ENCODE measurements at regions not wholly inside any gene's neighbourhood (a gene's known extent, or its start where the extent isn't known, plus 50 kb on each side); places are given as distances from the start of the nearest gene placed in this dataset.

GRCh38 chr13:69108486-69108885 lies 999.1 kb upstream of the ATXN8OS start:
- Histone ChIP-seq H3K9me3 (replicated peaks; ENCODE audit: insufficient read depth, low read length) (no peaks in the 10 kb centered on the region), H3K79me2 (ENCODE audit: low read length) (no peaks in the 10 kb centered on the region), H3K4me3 (ENCODE audit: low read length) (no peak overlapping the region), H3K9ac (ENCODE audit: low read length) (no peak overlapping the region), H2AFZ (ENCODE audit: low read length) (no peak overlapping the region), H3K4me2 (ENCODE audit: low read depth, low read length) (no peak overlapping the region), H3K4me1 (ENCODE audit: low read length) (no peaks in the 10 kb centered on the region), H3F3A (ENCODE audit: insufficient read depth, low read length) (no peaks in the 10 kb centered on the region), H3K9me2 (replicated peaks; ENCODE audit: insufficient read depth, low read length) (no peaks in the 10 kb centered on the region), H3K27ac (ENCODE audit: low read length) (no peak overlapping the region), H3K36me3 (replicated peaks; ENCODE audit: insufficient read depth, low read length) (no peaks in the 10 kb centered on the region), H4K20me1 (ENCODE audit: insufficient read depth, low read length) (no peaks in the 10 kb centered on the region), H3K27me3 (replicated peaks; ENCODE audit: insufficient read depth, low read length) (no peaks in the 10 kb centered on the region)
- DNase-seq, result no peak
- TF ChIP-seq EZH2 (optimal IDR thresholded peaks at IDR 0.05; ENCODE audit: low read depth, low read length) (no peak), EZH2phosphoT487 (IDR thresholded peaks at IDR 0.05; ENCODE audit: low read length) (no peak), CTCF (IDR thresholded peaks at IDR 0.05; ENCODE audit: low read length) (no peak)

- Histone ChIP-seq H3K79me2 (ENCODE audit: low read length) (no peaks in the 10 kb centered on the region), H3K27me3 (replicated peaks; ENCODE audit: insufficient read depth, low read length) (no peaks in the 10 kb centered on the region), H3K4me1 (ENCODE audit: low read length) (no peaks in the 10 kb centered on the region), H3F3A (ENCODE audit: insufficient read depth, low read length) (no peaks in the 10 kb centered on the region), H3K9me3 (replicated peaks; ENCODE audit: insufficient read depth, low read length) (no peaks in the 10 kb centered on the region), H2AFZ (ENCODE audit: low read length) (no peak overlapping the region), H3K9me2 (replicated peaks; ENCODE audit: insufficient read depth, low read length) (no peaks in the 10 kb centered on the region), H3K27ac (ENCODE audit: low read length) (no peak overlapping the region), H3K4me3 (ENCODE audit: low read length) (no peak overlapping the region), H4K20me1 (ENCODE audit: insufficient read depth, low read length) (no peaks in the 10 kb centered on the region), H3K4me2 (ENCODE audit: low read depth, low read length) (no peak overlapping the region), H3K9ac (ENCODE audit: low read length) (no peak overlapping the region), H3K36me3 (replicated peaks; ENCODE audit: insufficient read depth, low read length) (no peaks in the 10 kb centered on the region)
- no peak for TF ChIP-seq EZH2 (optimal IDR thresholded peaks at IDR 0.05; ENCODE audit: low read depth, low read length)
- TF ChIP-seq EZH2phosphoT487 (IDR thresholded peaks at IDR 0.05; ENCODE audit: low read length), result no peak
- TF ChIP-seq CTCF (IDR thresholded peaks at IDR 0.05; ENCODE audit: low read length), result no peak
- no peak for DNase-seq
These were observed 1000.2 kb upstream of the ATXN8OS start for GRCh38 chr13:69107436-69107835.

- Histone ChIP-seq H3K27ac (ENCODE audit: low read length) (no peak overlapping the region), H3K4me2 (ENCODE audit: low read depth, low read length) (no peak overlapping the region), H3K79me2 (ENCODE audit: low read length) (no peaks in the 10 kb centered on the region), H3K27me3 (replicated peaks; ENCODE audit: insufficient read depth, low read length) (no peaks in the 10 kb centered on the region), H3K9me3 (replicated peaks; ENCODE audit: insufficient read depth, low read length) (no peaks in the 10 kb centered on the region), H3F3A (ENCODE audit: insufficient read depth, low read length) (no peaks in the 10 kb centered on the region), H4K20me1 (ENCODE audit: insufficient read depth, low read length) (no peaks in the 10 kb centered on the region), H3K9ac (ENCODE audit: low read length) (no peak overlapping the region), H3K9me2 (replicated peaks; ENCODE audit: insufficient read depth, low read length) (no peaks in the 10 kb centered on the region), H3K4me3 (ENCODE audit: low read length) (no peak overlapping the region), H2AFZ (ENCODE audit: low read length) (no peak overlapping the region), H3K36me3 (replicated peaks; ENCODE audit: insufficient read depth, low read length) (no peaks in the 10 kb centered on the region), H3K4me1 (ENCODE audit: low read length) (no peaks in the 10 kb centered on the region)
- TF ChIP-seq EZH2phosphoT487 (IDR thresholded peaks at IDR 0.05; ENCODE audit: low read length), result no peak
- TF ChIP-seq CTCF (IDR thresholded peaks at IDR 0.05; ENCODE audit: low read length), result no peak
- TF ChIP-seq EZH2 (optimal IDR thresholded peaks at IDR 0.05; ENCODE audit: low read depth, low read length), result no peak
- DNase-seq, result no peak
These were observed 1005.8 kb upstream of the ATXN8OS start for GRCh38 chr13:69101841-69102240.
